SK-N-SH (cell line): ENCODE measurements at regions not wholly inside any gene's neighbourhood (a gene's known extent, or its start where the extent isn't known, plus 50 kb on each side); places are given as distances from the start of the nearest gene placed in this dataset.

Experiments
- CTCF ChIP-seq: fragments of 200-600 bp; sonication (generic); IDR thresholded peaks from 2 replicates; pipeline ENCODE4 v1.6.1; 2017; ENCODE audit warnings: antibody characterized with exemption, mild to moderate bottlenecking, moderate library complexity
- ELF1 ChIP-seq: IDR thresholded peaks from 2 replicates; pipeline ENCODE4 v1.4.0; 2012
- POLR2AphosphoS5 ChIP-seq: IDR thresholded peaks from 2 replicates; pipeline ENCODE4 v1.6.1; 2012; ENCODE audit warnings: low read depth, low read length
- RAD21 ChIP-seq: IDR thresholded peaks from 2 replicates; pipeline ENCODE4 v1.6.1; 2012; ENCODE audit warnings: mild to moderate bottlenecking, low read length
- REST ChIP-seq: IDR thresholded peaks from 2 replicates; pipeline ENCODE4 v1.6.1; 2012; ENCODE audit warnings: mild to moderate bottlenecking, low read depth, low read length, moderate library complexity
- TAF1 ChIP-seq: IDR thresholded peaks from 2 replicates; pipeline ENCODE4 v1.6.1; 2012; ENCODE audit warnings: low read depth, mild to moderate bottlenecking, low read length, moderate library complexity, borderline replicate concordance
- USF2 ChIP-seq: fragments of 150-350 bp; IDR thresholded peaks from 2 replicates; pipeline ENCODE4 v1.6.1; 2017; ENCODE audit warnings: antibody characterized with exemption, low read length, low read depth, borderline replicate concordance

- TF ChIP-seq REST (no peak), POLR2AphosphoS5 (no peak), RAD21 (no peak), CTCF (no peak), ELF1 (no peak), USF2 (no peak), TAF1 (no peak)
These were observed 195.4 kb upstream of the PGRMC2 start for GRCh38 chr4:128483041-128483440.
